GM19328 (cell line): ENCODE measurements at regions not wholly inside any gene's neighbourhood (a gene's known extent, or its start where the extent isn't known, plus 50 kb on each side); places are given as distances from the start of the nearest gene placed in this dataset.

Experiments used
- ATAC-seq: cut with Tn5 transposase; IDR thresholded peaks from one replicate; pipeline ENCODE4 v1.9.1; 2021; ENCODE audit warnings: mild to moderate bottlenecking, moderate library complexity; ENCODE audit not compliant: unreplicated experiment

- no peak for ATAC-seq
Measured at GRCh38 chr5:124664287-124664686, 82.2 kb downstream of the ZNF608 start.

DNA sequence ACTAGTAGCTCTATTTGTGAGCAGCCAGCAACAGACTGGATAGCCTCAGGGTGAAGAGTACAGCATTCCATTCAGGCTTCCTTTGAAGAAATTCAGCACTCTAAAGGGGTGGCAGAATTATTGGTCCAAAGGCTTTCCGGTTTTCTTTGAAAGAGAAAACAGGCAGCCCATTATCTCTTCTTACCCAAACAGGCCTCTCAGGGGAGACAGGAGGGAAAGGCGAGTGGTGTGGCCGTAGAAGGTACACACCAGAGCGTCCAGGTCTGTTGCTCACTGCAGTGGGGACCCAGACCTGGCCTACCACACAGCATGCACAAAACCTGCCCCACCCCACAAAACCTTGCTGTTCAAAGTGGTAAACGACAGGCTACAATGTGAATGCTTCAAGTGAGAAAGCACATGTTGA is 83.3 kb downstream of the ZNF608 start:
- no peak for ATAC-seq

GRCh38 chr5:124662181-124662781 is 84.2 kb downstream of the ZNF608 start:
- ATAC-seq = no peak

DNA sequence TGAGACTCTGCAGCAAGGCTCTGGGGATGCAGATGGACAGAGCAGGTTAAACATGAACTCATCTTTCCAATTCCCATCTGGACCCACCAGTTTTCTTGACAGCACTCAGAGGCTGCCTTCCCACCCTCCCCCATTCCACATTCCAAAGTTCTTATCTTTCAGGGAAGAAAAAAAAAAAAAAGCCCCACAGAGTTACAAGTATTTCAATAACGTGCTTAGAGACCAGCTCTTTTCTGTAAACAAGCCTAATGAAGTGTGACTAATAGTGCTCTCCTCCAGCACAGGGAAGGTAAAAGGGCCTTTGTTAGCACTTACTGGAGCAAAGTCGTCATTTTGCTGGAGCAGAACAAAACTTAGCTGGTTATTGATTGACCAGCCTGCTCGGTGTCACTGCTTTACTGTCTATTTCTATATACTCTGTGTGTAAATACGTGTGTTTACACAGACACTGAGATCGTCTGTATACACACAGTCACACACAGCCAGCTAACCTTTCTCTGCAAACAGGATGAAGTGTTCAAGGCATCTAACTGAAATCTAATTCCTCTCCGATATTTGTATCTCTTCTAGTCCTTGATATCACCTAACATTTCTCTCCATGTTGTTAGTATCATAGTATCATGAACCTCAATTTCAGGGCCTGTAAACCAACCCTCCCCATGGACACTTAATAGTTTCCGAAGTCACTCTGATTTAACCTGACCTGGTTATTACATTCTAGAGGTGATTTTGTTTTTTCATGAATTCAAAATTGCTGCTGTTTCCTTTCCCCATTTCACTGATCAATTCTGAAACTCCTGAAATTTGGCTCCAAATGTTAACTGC is 84.9 kb downstream of the ZNF608 start:
- ATAC-seq = no peak

DNA sequence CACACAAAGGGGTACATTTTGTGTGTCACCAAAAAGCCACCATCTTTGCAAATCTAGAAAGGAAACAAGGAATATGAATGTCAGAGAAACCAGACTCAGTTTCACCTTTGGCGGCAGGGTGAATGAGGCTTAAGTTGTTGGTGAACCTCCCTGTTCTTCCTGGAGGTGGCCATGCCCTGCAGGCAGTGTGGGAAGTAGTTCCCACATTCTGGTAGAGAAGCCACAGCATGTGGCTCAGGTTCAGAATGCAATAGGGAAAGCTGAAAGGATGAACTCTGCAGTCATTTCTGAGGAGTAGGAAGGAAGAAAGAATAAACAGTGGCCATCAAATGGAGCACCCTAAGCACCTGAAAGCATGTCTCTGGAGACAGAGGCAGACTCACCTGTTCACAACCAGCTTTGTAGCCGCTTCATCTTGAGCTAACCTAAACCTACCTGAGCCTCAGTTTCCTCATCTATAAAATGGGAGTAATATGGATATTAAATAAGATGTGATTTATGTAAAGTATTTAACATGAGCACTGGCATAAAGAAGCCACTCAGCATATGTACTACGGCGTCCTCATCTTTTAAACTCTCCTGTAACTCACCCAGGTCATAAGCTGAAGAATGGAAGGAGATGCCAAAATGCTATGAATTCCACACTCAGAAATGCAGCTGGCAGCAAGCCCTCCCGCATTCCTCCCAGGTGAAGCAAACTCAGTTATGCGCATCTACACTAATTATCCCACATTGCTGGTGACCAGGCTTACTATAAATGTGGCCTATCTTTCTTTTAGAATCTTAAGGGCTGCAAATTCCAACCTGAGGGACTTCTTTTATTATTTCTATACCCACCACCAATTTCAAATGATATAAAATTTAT is 86.0 kb downstream of the ZNF608 start:
- ATAC-seq = no peak

GRCh38 chr5:124659798-124660197 is 86.6 kb downstream of the ZNF608 start:
- no peak for ATAC-seq

DNA sequence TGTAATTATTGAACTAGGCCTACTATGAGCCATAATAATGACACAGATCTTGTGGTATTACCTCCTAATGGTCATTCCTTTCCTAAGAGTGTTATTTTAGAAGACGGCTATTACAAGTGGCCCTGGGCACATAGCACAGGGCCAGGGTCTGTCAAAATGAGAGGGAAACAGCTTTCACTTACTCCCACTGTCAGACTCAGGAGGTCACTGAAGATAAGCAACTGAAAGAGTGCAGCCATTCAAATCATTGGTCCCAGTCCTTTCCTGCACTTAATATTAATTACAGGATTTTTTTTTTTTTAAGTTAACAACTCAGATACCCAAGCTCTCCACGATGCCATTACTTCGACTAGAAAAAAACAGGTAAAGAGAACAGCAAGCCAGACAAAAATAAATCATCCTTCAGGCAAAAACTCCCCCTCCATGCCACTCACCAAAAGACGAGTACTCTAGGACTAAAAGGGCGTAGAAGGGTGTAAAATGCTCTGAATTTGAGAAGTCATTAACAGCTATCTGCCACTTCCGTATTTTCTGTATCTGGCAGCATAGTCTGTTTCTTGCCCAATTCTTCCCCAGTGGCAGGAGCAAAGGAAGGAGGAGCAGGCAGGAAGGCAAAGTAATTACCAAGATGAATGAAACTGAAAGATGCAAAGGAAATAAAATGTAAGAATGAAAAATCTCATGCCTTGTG is 87.4 kb downstream of the ZNF608 start:
- ATAC-seq = no peak

GRCh38 chr5:124655921-124656511 is 90.4 kb downstream of the ZNF608 start:
- no peak for ATAC-seq

DNA sequence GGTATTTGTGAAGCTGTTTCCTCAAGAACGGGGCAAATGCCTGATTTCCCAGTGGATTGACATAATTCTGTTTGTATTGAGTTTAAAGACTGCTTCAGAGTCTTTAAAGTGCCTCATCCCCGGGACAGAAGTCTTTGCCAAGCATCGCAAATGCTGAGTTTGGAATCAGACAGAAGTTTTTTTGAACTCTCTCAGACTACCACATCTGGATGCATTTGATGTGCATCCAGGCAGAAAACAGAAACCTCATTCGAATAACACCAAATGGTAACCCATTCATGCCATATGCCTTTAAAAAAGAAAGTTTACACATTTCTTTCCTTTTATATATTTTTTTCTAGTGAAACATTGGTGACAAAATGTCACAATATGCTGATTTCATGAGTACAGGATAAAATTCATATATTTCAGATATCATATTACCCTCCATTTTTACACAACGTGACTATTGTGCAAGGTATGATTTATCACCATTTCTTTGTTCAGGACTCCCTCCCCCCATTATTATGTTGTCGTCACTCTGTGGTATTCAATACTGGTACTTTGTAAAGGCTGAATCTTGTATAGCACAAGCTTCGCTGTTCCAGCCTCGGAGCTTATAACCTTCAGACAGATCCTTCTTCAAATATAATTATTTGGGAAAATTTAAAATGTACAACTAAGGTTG is 91.1 kb downstream of the ZNF608 start:
- no peak for ATAC-seq

DNA sequence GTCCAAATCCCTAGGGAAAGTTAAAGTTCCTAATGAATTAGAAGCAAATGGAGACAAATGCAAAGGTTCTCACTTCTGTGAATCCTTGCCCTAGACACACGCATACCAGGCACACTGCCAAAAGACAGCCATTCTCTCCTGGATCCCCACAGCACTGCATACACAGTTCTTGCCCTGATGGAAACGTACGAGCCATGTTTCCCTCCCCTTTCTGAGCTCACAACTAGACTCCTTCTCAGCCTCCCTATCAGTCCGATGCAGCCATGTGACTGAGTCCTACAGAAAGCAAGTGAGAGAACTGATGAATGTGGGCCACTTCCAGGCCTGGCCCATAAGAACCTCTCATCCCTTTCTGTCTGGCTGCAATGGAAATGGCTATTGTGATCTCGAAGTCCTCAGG is 92.0 kb downstream of the ZNF608 start:
- no peak for ATAC-seq

- no peak for ATAC-seq
Measured at GRCh38 chr5:124653666-124654065, 92.8 kb downstream of the ZNF608 start.

DNA sequence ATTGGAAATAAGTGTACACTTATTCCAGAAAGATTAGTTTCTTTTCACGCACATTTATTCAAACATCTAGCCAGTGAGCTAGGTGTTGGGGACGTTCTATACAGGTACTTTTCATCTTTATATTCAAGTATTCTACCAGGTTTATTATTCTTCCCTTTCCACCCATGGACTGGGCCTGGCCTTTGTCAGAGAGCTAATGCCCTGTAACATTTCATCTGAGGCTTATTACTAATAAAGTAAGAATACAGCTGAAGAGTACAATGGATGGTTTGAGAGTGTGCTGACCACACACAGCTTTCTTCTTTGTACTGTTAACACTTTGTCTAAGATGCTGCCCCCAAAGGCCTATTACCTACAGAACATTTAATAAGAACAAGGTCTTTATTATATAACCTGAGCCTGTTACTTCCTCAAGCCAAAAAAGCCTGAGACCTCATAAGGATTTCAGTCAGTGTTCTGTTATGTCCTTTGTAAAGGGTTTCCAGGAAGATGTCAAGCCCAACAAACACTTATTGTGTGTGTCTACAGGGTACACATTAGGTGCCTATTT is 93.5 kb downstream of the ZNF608 start:
- no peak for ATAC-seq

DNA sequence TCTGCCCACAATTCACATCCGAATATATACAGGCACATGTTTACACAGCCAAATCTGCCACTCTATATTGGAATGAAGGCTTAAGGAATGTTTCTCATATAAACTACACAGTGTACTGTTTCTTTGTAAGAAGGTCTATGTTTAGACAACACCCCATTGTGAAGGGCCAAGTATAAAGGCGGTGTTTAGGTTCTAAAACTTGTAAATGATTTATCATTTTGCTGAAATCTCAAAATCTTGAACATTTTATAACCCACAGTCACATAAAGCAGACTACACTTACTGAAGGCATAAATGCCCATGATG is 94.0 kb downstream of the ZNF608 start:
- no peak for ATAC-seq

DNA sequence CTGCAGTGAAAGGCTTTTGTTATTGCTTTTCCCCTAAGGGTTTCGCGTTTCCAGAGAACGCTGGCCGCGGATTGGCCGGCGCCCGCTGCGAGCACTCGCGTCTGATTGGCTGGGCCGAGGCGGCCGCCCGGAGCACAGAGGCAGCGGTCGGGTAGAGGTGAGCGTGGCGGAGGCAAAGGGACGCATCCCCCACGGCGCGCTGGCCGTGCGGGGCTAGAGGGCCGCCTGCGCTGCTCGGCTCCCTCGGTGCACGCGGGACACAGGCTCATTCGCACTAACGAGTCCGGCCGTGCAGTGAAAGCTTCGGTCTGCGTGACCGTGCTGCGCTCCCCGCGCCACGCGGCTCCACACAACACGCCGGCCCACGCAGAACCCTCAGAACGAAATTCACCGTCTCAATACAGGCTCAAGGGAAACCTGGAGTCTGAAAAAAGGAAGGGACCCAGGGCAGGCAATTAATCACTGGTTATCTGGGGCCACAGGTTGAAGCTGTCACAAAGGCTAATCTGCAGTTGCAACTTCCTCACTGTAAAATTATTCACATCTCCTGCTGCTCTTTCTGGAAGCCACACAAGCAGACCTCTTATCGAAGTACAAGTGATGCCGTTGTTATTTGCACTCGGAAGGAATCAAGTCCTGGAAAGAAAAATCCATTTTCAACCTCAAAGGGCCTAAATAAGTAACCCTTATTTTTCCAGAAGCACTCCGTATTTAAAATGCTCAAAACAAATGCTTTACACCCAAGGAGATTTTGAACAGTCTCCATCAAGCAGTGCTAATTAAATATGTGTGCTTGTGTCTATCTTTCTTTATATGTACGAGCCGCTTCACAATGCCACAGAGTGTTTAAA is 94.6 kb downstream of the ZNF608 start:
- peak; percentile 28 for ATAC-seq

GRCh38 chr5:124650951-124651662 is 95.3 kb downstream of the ZNF608 start:
- ATAC-seq = no peak

GRCh38 chr5:124650147-124650561 is 96.3 kb downstream of the ZNF608 start:
- ATAC-seq = peak; percentile 53

- peak; percentile 69 for ATAC-seq
Measured at GRCh38 chr5:124649491-124650146, 96.8 kb downstream of the ZNF608 start.

- no peak for ATAC-seq
Measured at GRCh38 chr5:124648902-124649467, 97.5 kb downstream of the ZNF608 start.
